Spleen (tissue), 11 donors: ENCODE measurements at regions not wholly inside any gene's neighbourhood (a gene's known extent, or its start where the extent isn't known, plus 50 kb on each side); places are given as distances from the start of the nearest gene placed in this dataset.

Experiments used
- DNase-seq: peaks from one replicate; pipeline ENCODE4 v3.0.0-alpha.2; 2020
- H3K27ac ChIP-seq, 8 donors: fragments of 200-600 bp; sonication (generic) in 7 of 8; 1 replicate in 4 of 8; 2 replicates in 4 of 8; pipeline versions ENCODE4 v1.5.0 to v1.8.0; 2016 to 2021; ENCODE audit warnings: inconsistent platforms in 4 of 8, mild to moderate bottlenecking in 4 of 8, moderate library complexity in 1 of 8
- H3K27me3 ChIP-seq, 7 donors: fragments of 200-600 bp; sonication (generic) in 6 of 7; replicated peaks in 1 of 7; 1 replicate in 4 of 7; 2 replicates in 3 of 7; pipeline versions ENCODE4 v1.5.0 to v1.8.0; 2016 to 2021; ENCODE audit warnings: inconsistent platforms in 3 of 7, mild to moderate bottlenecking in 1 of 7
- H3K36me3 ChIP-seq, 6 donors: fragments of 200-600 bp; sonication (generic) in 5 of 6; 1 replicate in 4 of 6; 2 replicates in 2 of 6; pipeline versions ENCODE4 v1.5.0 to v1.8.0; 2016 to 2021; ENCODE audit warnings: inconsistent platforms in 2 of 6
- H3K4me1 ChIP-seq, 6 donors: fragments of 200-600 bp; sonication (generic) in 5 of 6; 1 replicate in 3 of 6; 2 replicates in 3 of 6; pipeline versions ENCODE4 v1.5.0 to v1.8.0; 2016 to 2021; ENCODE audit warnings: inconsistent platforms in 3 of 6
- H3K4me3 ChIP-seq, 8 donors: fragments of 200-600 bp; sonication (generic) in 7 of 8; 1 replicate in 4 of 8; 2 replicates in 4 of 8; pipeline versions ENCODE4 v1.5.0 to v1.8.0; 2016 to 2021; ENCODE audit warnings: inconsistent platforms in 4 of 8, mild to moderate bottlenecking in 4 of 8, moderate library complexity in 2 of 8
- H3K9me3 ChIP-seq, 8 donors: fragments of 200-600 bp; sonication (generic) in 7 of 8; 1 replicate in 4 of 8; 2 replicates in 4 of 8; pipeline versions ENCODE4 v1.5.0 to v1.8.0; 2016 to 2021; ENCODE audit warnings: inconsistent platforms in 4 of 8
- CTCF ChIP-seq, 11 experiments: fragments of 200-600 bp in 7 of 11; fragments of 450-650 bp in 4 of 11; sonication (generic) in 4 of 11; IDR thresholded peaks in 8 of 11; conservative IDR thresholded peaks in 3 of 11; 1 replicate in 7 of 11; 2 replicates in 4 of 11; pipeline versions ENCODE4 v1.4.0 to v1.8.0; 2016 to 2021; ENCODE audit warnings: antibody characterized with exemption in 11 of 11, inconsistent platforms in 4 of 11, mild to moderate bottlenecking in 1 of 11
- POLR2A ChIP-seq, 3 donors: fragments of 450-650 bp; IDR thresholded peaks; one replicate each; pipeline ENCODE4 v1.5.1; 2017; ENCODE audit warnings: antibody characterized with exemption in 3 of 3, mild to moderate bottlenecking in 1 of 3
- POLR2AphosphoS5 ChIP-seq, 3 donors: sonication (generic); formaldehyde crosslinking; IDR thresholded peaks; one replicate each; pipeline ENCODE4 v1.5.1; 2017; ENCODE audit warnings: antibody characterized with exemption in 3 of 3
- WGBS, 5 donors: extraction: QIAGEN DNeasy Blood & Tissue Kit in 3 of 5; methylation state at CpG; one replicate each; pipeline versions ENCODE4 v1.1.5 to v1.1.7; 2013 to 2018; 5-methylcytosine and 5-hydroxymethylcytosine counted together
- intact Hi-C: fragments of 100-400 bp; cut with DNase I; formaldehyde crosslinking; loops from one replicate; pipeline ENCODE4 v1.15.0; 2023; ENCODE audit warnings: low total_unique reads
- donor health status: healthy with polysubstance abuse.
- donor health status: DM: no; HTN: no; CAD: no; lungs with moderate emphysema.
- donor health status: DM: no; HTN: no; CAD: no.
- donor health status: Bipolar disorder and iron deficiency.
- donor health status: healthy.
- donor health status: DM: no; HTN: no; CAD: no.
- donor health status: DM: yes; HTN: yes; CAD: no.

GRCh38 chr2:189386741-189387140, 54.5 kb upstream of the WDR75 start:
- Histone ChIP-seq H3K4me3 (no peak overlapping the region), H3K36me3 (no peaks in the 10 kb centered on the region), H3K9me3 (peaks cover 0 to 6% (median 0%) of the 10 kb centered on the region in 8 donors), H3K27me3 (no peaks in the 10 kb centered on the region), H3K27ac (no peak overlapping the region), H3K4me1 (no peaks in the 10 kb centered on the region)
- intact Hi-C loops, result no loop called here
- 80 to 85% (median 83%) methylated on average over 3 of the region's 3 CpGs for WGBS, 5 donors
- DNase-seq, result no peak
- no peak for TF ChIP-seq POLR2AphosphoS5 (IDR thresholded peaks at IDR 0.05)
- no peak for TF ChIP-seq CTCF (IDR thresholded peaks at IDR 0.05 in 8 of 11, conservative IDR thresholded peaks at IDR 0.05 in 3 of 11)
- no peak for TF ChIP-seq POLR2A (IDR thresholded peaks at IDR 0.05)

GRCh38 chr2:189391201-189391600, 50.1 kb upstream of the WDR75 start:
- WGBS, 5 donors, result 76 to 93% (median 87%) methylated on average over 3 of the region's 3 CpGs
- intact Hi-C loops, result no loop called here
- TF ChIP-seq POLR2AphosphoS5 (IDR thresholded peaks at IDR 0.05), result no peak
- no peak for TF ChIP-seq POLR2A (IDR thresholded peaks at IDR 0.05)
- TF ChIP-seq CTCF (IDR thresholded peaks at IDR 0.05 in 8 of 11, conservative IDR thresholded peaks at IDR 0.05 in 3 of 11), result no peak
- Histone ChIP-seq H3K27ac (no peak overlapping the region), H3K27me3 (no peaks in the 10 kb centered on the region), H3K36me3 (no peaks in the 10 kb centered on the region), H3K4me3 (no peak overlapping the region), H3K4me1 (no peaks in the 10 kb centered on the region), H3K9me3 (peaks cover 0 to 6% (median 0%) of the 10 kb centered on the region in 8 donors)
- no peak for DNase-seq
